IMR-90 (cell line): ENCODE measurements at regions not wholly inside any gene's neighbourhood (a gene's known extent, or its start where the extent isn't known, plus 50 kb on each side); places are given as distances from the start of the nearest gene placed in this dataset.

Experiments used
- ATAC-seq: fragments of 200-7000 bp; cut with Tn5 transposase; 2 replicates; pipeline ENCODE4 v1.9.1; 2020; ENCODE audit warnings: low read depth, mild to moderate bottlenecking, moderate library complexity
- BruUV-seq: library from RNA; stranded (reverse); fragments of 400-500 nt; replicated peaks from 2 replicates; lab custom pipeline; 2021; lab: Mats Ljungman, UMichigan
- CTCF ChIA-PET: fragments of 300-600 bp; formaldehyde crosslinking; extraction: SDS; loops from one replicate; lab custom pipeline; 2021; ENCODE audit warnings: antibody characterized with exemption; lab: Yijun Ruan, JAX
- POLR2A ChIA-PET: fragments of 300-600 bp; sonication (Branson Sonifier 250); formaldehyde crosslinking; loops from one replicate; lab custom pipeline; 2022; ENCODE audit warnings: antibody characterized with exemption; ENCODE audit not compliant: unreplicated experiment; lab: Charles Lee
- DNase-seq: peaks from one replicate; pipeline ENCODE4 v3.0.0; 2013
- H2AFZ ChIP-seq: replicated peaks from 2 replicates; pipeline ENCODE3; 2013; ENCODE audit warnings: low read length, mild to moderate bottlenecking; ENCODE audit not compliant: poor library complexity
- H2AK5ac ChIP-seq: 2 replicates; pipeline ENCODE4 v1.6.1; 2013; ENCODE audit warnings: low read depth, low read length, inconsistent platforms
- H2AK9ac ChIP-seq: replicated peaks from 2 replicates; pipeline ENCODE3; 2013; ENCODE audit warnings: mild to moderate bottlenecking, low read depth, low read length, moderate library complexity; ENCODE audit not compliant: poor library complexity
- H2BK120ac ChIP-seq: 2 replicates; pipeline ENCODE4 v1.6.1; 2013; ENCODE audit warnings: low read depth, low read length, inconsistent platforms
- H2BK15ac ChIP-seq: 3 replicates; pipeline ENCODE4 v1.6.1; 2013; ENCODE audit warnings: low read depth, low read length, inconsistent platforms
- H2BK20ac ChIP-seq: 2 replicates; pipeline ENCODE4 v1.6.1; 2013; ENCODE audit warnings: low read depth, mild to moderate bottlenecking, inconsistent platforms, low read length, moderate library complexity
- H2BK5ac ChIP-seq: 2 replicates; pipeline ENCODE4 v1.6.1; 2013; ENCODE audit warnings: mild to moderate bottlenecking, low read depth, low read length, inconsistent platforms; ENCODE audit not compliant: poor library complexity, severe bottlenecking
- H3K14ac ChIP-seq: replicated peaks from 2 replicates; pipeline ENCODE4 v1.6.1; 2013; ENCODE audit warnings: low read depth, low read length, inconsistent platforms
- H3K18ac ChIP-seq: 2 replicates; pipeline ENCODE4 v1.6.1; 2013; ENCODE audit warnings: low read depth, low read length, control low read depth
- H3K23ac ChIP-seq: 2 replicates; pipeline ENCODE4 v1.6.1; 2013; ENCODE audit warnings: low read depth, low read length, inconsistent platforms
- H3K27ac ChIP-seq: 2 replicates; pipeline ENCODE4 v1.5.1; 2013; ENCODE audit warnings: mild to moderate bottlenecking, control low read depth, low read length; ENCODE audit not compliant: insufficient read depth
- H3K27me3 ChIP-seq: 2 replicates; pipeline ENCODE4 v1.6.1; 2013; ENCODE audit warnings: low read length; ENCODE audit not compliant: control insufficient read depth, insufficient read depth
- H3K36me3 ChIP-seq: 2 replicates; pipeline ENCODE4 v1.6.1; 2013; ENCODE audit warnings: low read length, mixed read lengths; ENCODE audit not compliant: control insufficient read depth, insufficient read depth
- H3K4ac ChIP-seq: 2 replicates; pipeline ENCODE4 v1.6.1; 2013; ENCODE audit warnings: low read depth, low read length, inconsistent platforms
- H3K4me1 ChIP-seq: 2 replicates; pipeline ENCODE4 v1.6.1; 2013; ENCODE audit warnings: low read length, mixed read lengths; ENCODE audit not compliant: control insufficient read depth, insufficient read depth
- H3K4me2 ChIP-seq: 2 replicates; pipeline ENCODE4 v1.6.1; 2013; ENCODE audit warnings: low read depth, mild to moderate bottlenecking, control low read depth, low read length, moderate library complexity
- H3K4me3 ChIP-seq: 2 replicates; pipeline ENCODE4 v1.5.1; 2013; ENCODE audit warnings: low read depth, mild to moderate bottlenecking, control low read depth, low read length, moderate library complexity; ENCODE audit not compliant: insufficient read depth
- H3K56ac ChIP-seq: 2 replicates; pipeline ENCODE4 v1.6.1; 2013; ENCODE audit warnings: low read length, inconsistent platforms; ENCODE audit not compliant: insufficient read depth; ENCODE audit errors: extremely low read depth
- H3K79me1 ChIP-seq, 2 experiments: 2 replicates each; pipeline ENCODE4 v1.6.1; 2013; ENCODE audit warnings: low read length in 2 of 2, inconsistent platforms in 1 of 2, low read depth in 1 of 2
- H3K9ac ChIP-seq: 2 replicates; pipeline ENCODE4 v1.6.1; 2013; ENCODE audit warnings: low read depth, low read length, control low read depth
- H3K9me1 ChIP-seq: 2 replicates; pipeline ENCODE4 v1.6.1; 2013; ENCODE audit warnings: low read length, inconsistent platforms; ENCODE audit not compliant: insufficient read depth
- H3K9me3 ChIP-seq: 2 replicates; pipeline ENCODE4 v1.6.1; 2013; ENCODE audit warnings: low read length; ENCODE audit not compliant: control insufficient read depth, insufficient read depth
- H4K20me1 ChIP-seq: 2 replicates; pipeline ENCODE4 v1.6.1; 2013; ENCODE audit warnings: low read length, inconsistent platforms; ENCODE audit not compliant: insufficient read depth
- H4K5ac ChIP-seq: 2 replicates; pipeline ENCODE4 v1.6.1; 2013; ENCODE audit warnings: mild to moderate bottlenecking, low read depth, low read length, control low read depth
- H4K8ac ChIP-seq, 2 experiments: 2 replicates each; pipeline ENCODE4 v1.6.1; 2013; ENCODE audit warnings: low read depth in 2 of 2, low read length in 2 of 2, control low read depth in 1 of 2, inconsistent platforms in 1 of 2
- H4K91ac ChIP-seq: 2 replicates; pipeline ENCODE4 v1.6.1; 2013; ENCODE audit warnings: low read depth, low read length, inconsistent platforms; ENCODE audit not compliant: insufficient read depth
- ELK1 ChIP-seq: fragments of 150-350 bp; IDR thresholded peaks from 2 replicates; pipeline ENCODE4 v1.6.1; 2016; ENCODE audit warnings: low read depth, mild to moderate bottlenecking, low read length, moderate library complexity, borderline replicate concordance
- FOS ChIP-seq: fragments of 150-350 bp; IDR thresholded peaks from 2 replicates; pipeline ENCODE4 v1.6.1; 2016; ENCODE audit warnings: low read depth, low read length
- POLR2A ChIP-seq: IDR thresholded peaks from 2 replicates; pipeline ENCODE4 v1.6.1; 2012; ENCODE audit warnings: mild to moderate bottlenecking, low read depth, low read length
- RFX5 ChIP-seq: IDR thresholded peaks from 2 replicates; pipeline ENCODE4 v1.8.0; 2012; ENCODE audit warnings: low read depth, mild to moderate bottlenecking, low read length, moderate library complexity
- dilution Hi-C: fragments of 300-500 bp; cut with HindIII; formaldehyde crosslinking; loops from one replicate; pipeline ENCODE4 v1.14.3; 2018; ENCODE audit warnings: low sequenced_read_pairs; ENCODE audit not compliant: unreplicated experiment
- in situ Hi-C: fragments of 300-500 bp; cut with MboI; formaldehyde crosslinking; loops from 3 replicates; pipeline ENCODE4 v1.14.3; 2019; ENCODE audit warnings: low sequenced_read_pairs, inconsistent platforms, mixed read lengths
- intact Hi-C: fragments of 100-400 bp; cut with micrococcal nuclease; formaldehyde crosslinking; loops from 2 replicates; pipeline ENCODE4 v1.10.0; 2022
- TF ChIP-seq, protein P1 (sequence below): fragments of 150-350 bp; IDR thresholded peaks from 2 replicates; pipeline ENCODE4 v1.6.1; 2017; ENCODE audit warnings: mild to moderate bottlenecking, antibody characterized with exemption, low read length, low read depth

DNA sequence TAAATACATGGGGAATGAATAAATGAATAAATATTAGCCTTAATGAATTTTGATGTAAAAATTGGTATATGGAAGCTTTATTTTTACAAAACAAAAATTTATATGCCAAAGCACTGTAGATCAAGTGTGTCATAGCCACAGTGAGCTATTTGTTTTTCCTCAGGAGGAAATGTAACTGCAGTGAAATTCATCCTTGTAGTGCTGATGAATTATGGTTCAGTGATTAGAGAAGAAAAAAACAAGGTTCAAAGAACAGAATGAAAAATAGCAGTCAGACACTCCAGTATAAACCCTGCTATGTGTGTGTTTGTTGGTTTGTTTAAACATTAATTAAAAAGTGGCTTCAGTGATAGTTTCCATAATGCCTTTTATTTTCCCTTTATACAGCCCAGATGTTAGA is 228.0 kb upstream of the GPR149 start:
- no peaks in the 10 kb centered on the region for H3K79me1 ChIP-seq
- H3K56ac ChIP-seq: no peak overlapping the region
- TF ChIP-seq, protein P1, sequence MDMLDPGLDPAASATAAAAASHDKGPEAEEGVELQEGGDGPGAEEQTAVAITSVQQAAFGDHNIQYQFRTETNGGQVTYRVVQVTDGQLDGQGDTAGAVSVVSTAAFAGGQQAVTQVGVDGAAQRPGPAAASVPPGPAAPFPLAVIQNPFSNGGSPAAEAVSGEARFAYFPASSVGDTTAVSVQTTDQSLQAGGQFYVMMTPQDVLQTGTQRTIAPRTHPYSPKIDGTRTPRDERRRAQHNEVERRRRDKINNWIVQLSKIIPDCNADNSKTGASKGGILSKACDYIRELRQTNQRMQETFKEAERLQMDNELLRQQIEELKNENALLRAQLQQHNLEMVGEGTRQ: no peak
- no peak for TF ChIP-seq POLR2A
- TF ChIP-seq FOS: no peak
- TF ChIP-seq ELK1: no peak
- no peak for TF ChIP-seq RFX5
- CTCF ChIA-PET: no interaction called here
- no peak overlapping the region for H3K27ac ChIP-seq
- no peaks in the 10 kb centered on the region for H3K9me1 ChIP-seq
- no peak overlapping the region for H2BK5ac ChIP-seq
- no peak overlapping the region for H3K9ac ChIP-seq
- H3K4me2 ChIP-seq: no peak overlapping the region
- no peak overlapping the region for H2AK5ac ChIP-seq
- no peak overlapping the region for H3K4me3 ChIP-seq
- no peak overlapping the region for H4K8ac ChIP-seq
- no peak overlapping the region for H3K18ac ChIP-seq
- no TSS peak for BruUV-seq
- H4K20me1 ChIP-seq: no peaks in the 10 kb centered on the region
- no peaks in the 10 kb centered on the region for H3K4me1 ChIP-seq
- no peak overlapping the region for H2AFZ ChIP-seq
- H3K23ac ChIP-seq: no peak overlapping the region
- in situ Hi-C loops (no loop called here), dilution Hi-C loops (no loop called here), intact Hi-C loops (no loop called here)
- no peak overlapping the region for H2BK15ac ChIP-seq
- no peak overlapping the region for H3K14ac ChIP-seq
- no peak for DNase-seq
- H2BK20ac ChIP-seq: no peak overlapping the region
- POLR2A ChIA-PET: no interaction called here
- no peaks in the 10 kb centered on the region for H3K9me3 ChIP-seq
- no peak overlapping the region for H4K5ac ChIP-seq
- no peak overlapping the region for H2AK9ac ChIP-seq
- no peak for ATAC-seq
- H3K4ac ChIP-seq: no peak overlapping the region
- H2BK120ac ChIP-seq: no peak overlapping the region
- H3K36me3 ChIP-seq: no peaks in the 10 kb centered on the region
- H3K27me3 ChIP-seq: no peaks in the 10 kb centered on the region
- no peak overlapping the region for H4K91ac ChIP-seq
